OCI-LY1 (cell line): ENCODE measurements at regions not wholly inside any gene's neighbourhood (a gene's known extent, or its start where the extent isn't known, plus 50 kb on each side); places are given as distances from the start of the nearest gene placed in this dataset.

Source experiments
- EZH2 ChIP-seq: fragments of 200-600 bp; sonication (generic), shearing (Covaris generic); IDR thresholded peaks from 2 replicates; pipeline ENCODE4 v1.8.0; 2017; ENCODE audit warnings: borderline replicate concordance, mixed run types, mild to moderate bottlenecking, antibody characterized with exemption, low read length, moderate library complexity, mixed read lengths
- TF ChIP-seq, protein P1 (sequence below): fragments of 200-600 bp; sonication (generic), shearing (Covaris generic); IDR thresholded peaks from 2 replicates; pipeline ENCODE4 v1.5.1; 2017; ENCODE audit warnings: mild to moderate bottlenecking, antibody characterized with exemption, low read length, moderate library complexity, mixed read lengths

DNA sequence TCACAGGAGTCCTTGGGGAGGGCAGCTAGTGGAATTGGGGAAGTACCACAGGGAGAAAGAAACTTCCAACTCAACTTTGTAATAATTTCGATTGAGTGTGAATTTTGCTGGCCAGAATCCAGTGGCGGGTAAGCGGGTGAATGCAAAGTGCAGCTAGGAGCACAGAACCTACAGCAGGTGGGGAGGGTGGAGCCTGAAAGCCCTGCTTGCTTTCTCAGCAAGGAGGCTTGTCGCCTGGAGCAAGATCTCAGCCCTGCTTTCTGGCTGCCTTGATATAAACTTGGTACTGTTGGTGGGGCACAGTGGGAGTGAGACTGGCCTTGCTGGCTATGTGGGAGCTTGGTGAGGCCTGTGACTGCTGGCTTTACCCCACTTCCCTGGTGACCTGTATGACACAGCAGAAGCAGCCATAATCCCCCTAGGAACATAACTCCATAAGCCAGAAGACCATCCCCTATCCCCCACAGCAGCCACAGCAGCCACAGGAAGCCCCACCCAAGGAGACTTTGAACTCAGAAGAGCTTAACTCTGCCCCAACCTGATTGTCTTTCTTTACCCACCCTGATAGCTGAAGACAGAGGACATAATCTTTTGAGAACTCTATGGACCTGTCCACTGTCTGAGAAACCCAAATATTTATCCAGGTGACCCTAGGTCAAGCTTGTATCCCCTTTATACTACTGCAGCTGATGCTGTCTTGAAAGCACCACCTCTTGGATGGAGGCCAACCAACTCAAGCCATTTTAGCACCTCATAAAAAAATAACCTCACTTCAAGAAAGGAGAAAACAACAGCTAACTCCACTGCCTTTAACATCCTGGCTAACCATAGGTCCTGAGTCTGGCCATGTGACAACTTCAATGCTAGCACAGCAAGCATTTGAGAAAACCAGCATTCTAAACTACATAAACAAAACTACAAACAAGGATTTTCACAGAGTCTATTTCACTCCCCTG lies 87.2 kb upstream of the PDE5A start:
- TF ChIP-seq, protein P1, sequence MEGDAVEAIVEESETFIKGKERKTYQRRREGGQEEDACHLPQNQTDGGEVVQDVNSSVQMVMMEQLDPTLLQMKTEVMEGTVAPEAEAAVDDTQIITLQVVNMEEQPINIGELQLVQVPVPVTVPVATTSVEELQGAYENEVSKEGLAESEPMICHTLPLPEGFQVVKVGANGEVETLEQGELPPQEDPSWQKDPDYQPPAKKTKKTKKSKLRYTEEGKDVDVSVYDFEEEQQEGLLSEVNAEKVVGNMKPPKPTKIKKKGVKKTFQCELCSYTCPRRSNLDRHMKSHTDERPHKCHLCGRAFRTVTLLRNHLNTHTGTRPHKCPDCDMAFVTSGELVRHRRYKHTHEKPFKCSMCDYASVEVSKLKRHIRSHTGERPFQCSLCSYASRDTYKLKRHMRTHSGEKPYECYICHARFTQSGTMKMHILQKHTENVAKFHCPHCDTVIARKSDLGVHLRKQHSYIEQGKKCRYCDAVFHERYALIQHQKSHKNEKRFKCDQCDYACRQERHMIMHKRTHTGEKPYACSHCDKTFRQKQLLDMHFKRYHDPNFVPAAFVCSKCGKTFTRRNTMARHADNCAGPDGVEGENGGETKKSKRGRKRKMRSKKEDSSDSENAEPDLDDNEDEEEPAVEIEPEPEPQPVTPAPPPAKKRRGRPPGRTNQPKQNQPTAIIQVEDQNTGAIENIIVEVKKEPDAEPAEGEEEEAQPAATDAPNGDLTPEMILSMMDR, result no peak
- TF ChIP-seq EZH2, result no peak
